ENCODE measurements at regions not wholly inside any gene's neighbourhood (a gene's known extent, or its start where the extent isn't known, plus 50 kb on each side); places are given as distances from the start of the nearest gene placed in this dataset.

DNA sequence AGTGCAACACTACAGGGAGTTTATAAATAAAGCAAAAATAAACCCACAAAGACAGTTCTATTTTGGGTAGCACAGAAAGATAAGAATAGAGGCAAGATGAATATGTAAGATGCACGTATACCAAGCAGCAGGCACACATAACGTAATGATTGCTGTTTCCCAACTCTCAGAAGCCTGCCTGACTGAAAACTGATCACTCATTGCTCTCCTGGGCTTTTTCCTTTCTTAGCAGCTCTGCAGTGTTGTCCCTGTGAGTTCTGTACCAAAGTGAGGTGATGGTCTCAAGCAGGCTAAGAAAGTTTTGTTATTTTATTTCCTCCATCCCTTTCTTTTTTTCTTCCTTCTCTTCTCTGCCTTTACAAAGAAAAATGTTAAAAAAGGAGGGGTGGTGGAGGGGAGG, 522.0 kb upstream of the MAN1A1 start:
- TF ChIP-seq POLR2A (IDR thresholded peaks at IDR 0.05): no peak
- TF ChIP-seq, protein P1, sequence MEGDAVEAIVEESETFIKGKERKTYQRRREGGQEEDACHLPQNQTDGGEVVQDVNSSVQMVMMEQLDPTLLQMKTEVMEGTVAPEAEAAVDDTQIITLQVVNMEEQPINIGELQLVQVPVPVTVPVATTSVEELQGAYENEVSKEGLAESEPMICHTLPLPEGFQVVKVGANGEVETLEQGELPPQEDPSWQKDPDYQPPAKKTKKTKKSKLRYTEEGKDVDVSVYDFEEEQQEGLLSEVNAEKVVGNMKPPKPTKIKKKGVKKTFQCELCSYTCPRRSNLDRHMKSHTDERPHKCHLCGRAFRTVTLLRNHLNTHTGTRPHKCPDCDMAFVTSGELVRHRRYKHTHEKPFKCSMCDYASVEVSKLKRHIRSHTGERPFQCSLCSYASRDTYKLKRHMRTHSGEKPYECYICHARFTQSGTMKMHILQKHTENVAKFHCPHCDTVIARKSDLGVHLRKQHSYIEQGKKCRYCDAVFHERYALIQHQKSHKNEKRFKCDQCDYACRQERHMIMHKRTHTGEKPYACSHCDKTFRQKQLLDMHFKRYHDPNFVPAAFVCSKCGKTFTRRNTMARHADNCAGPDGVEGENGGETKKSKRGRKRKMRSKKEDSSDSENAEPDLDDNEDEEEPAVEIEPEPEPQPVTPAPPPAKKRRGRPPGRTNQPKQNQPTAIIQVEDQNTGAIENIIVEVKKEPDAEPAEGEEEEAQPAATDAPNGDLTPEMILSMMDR (IDR thresholded peaks at IDR 0.05): no peak

Data from heart left ventricle (tissue), 13 donors.